Ovary (tissue), 3 donors: ENCODE measurements at regions not wholly inside any gene's neighbourhood (a gene's known extent, or its start where the extent isn't known, plus 50 kb on each side); places are given as distances from the start of the nearest gene placed in this dataset.

Source experiments
- CTCF ChIP-seq, 3 donors: fragments of 450-650 bp in 2 of 3; fragments of 200-600 bp in 1 of 3; IDR thresholded peaks; one replicate each; pipeline versions ENCODE4 v1.5.1 to v1.8.0; 2016 to 2022; ENCODE audit warnings: antibody characterized with exemption in 3 of 3, mild to moderate bottlenecking in 1 of 3
- POLR2A ChIP-seq: fragments of 450-650 bp; IDR thresholded peaks from one replicate; pipeline ENCODE4 v1.6.1; 2017; ENCODE audit warnings: antibody characterized with exemption, mild to moderate bottlenecking, moderate library complexity
- donor health status: DM: no; HTN: no; CAD: no.

GRCh38 chr4:23033796-23034195 lies 341.1 kb downstream of the GBA3 start:
- no peak for TF ChIP-seq CTCF (IDR thresholded peaks at IDR 0.05)
- no peak for TF ChIP-seq POLR2A
